ENCODE measurements at regions not wholly inside any gene's neighbourhood (a gene's known extent, or its start where the extent isn't known, plus 50 kb on each side); places are given as distances from the start of the nearest gene placed in this dataset.
"Not testable (repeated sequence)": the region's sequence is repeated elsewhere in the genome, so short reads cannot be mapped to it uniquely, and the experiment has no call there.

- DNase-seq (ENCODE audit: low read depth, low spot score): no peak
Measured at GRCh38 chr10:4397337-4397736, 428.7 kb upstream of the AKR1E2 start.

- DNase-seq (ENCODE audit: low read depth, low spot score): no peak
Measured at GRCh38 chr10:4396401-4397283, 429.4 kb upstream of the AKR1E2 start.

DNA sequence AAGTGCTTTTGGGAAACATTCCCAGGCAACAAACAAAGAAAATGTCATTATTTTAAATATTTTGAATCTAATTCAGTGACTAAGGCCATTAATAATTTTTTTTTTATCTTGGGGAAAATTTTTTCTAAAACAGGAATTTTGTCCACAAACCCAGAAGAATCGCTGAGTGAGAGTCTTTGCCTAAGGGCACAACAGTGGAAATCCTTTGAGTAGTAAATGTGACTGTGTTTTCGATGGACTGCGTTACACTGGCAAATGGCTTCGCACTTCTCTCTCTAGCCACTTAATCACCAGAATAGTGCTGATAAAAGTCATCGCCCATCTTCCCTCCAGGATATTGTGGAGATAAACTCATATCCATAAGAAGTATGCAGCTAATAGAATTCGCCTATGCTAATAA lies 430.3 kb upstream of the AKR1E2 start:
- no peak for DNase-seq (ENCODE audit: low read depth, low spot score)

GRCh38 chr10:4394455-4394854 lies 431.6 kb upstream of the AKR1E2 start:
- DNase-seq (ENCODE audit: low read depth, low spot score): not testable (repeated sequence)

DNA sequence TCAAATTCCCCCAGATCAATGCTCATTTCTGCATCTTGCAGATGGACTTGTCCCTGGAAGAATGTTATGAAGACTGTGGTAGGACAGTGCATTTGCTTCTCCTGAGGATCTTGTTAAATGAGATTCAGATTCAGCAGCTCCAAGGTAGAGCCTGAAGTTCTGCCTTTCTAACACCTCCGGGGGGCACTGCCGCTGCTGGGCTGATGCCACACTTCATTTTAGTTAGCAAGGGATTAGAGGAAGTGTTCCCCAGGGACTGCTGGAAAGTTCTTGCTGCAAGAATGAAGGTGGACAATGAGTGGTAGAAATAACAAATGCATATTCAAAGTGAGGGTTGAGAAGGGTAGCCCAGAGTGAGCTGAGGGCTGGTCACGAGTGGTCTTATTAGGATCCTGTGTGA lies 434.3 kb upstream of the AKR1E2 start:
- DNase-seq (ENCODE audit: low read depth, low spot score): no peak

DNA sequence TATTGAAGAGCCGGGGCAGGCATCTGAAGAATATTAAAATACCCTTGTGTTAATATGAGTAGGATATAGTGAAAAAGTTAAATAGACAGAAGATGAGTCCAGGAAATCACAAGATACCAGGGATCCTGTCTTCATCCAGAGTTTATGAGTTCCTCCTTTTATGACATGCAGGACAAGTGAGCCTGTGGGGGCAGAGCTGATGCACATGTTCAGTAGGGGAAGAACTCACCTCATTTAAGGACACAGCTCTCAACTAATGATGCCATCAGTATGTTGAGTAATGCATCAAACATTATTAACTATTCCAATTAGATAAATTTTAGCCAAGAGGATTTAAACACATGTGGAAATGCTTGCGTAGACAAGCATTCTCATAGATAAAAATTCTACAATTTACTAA lies 435.8 kb upstream of the AKR1E2 start:
- DNase-seq (ENCODE audit: low read depth, low spot score): no peak

DNA sequence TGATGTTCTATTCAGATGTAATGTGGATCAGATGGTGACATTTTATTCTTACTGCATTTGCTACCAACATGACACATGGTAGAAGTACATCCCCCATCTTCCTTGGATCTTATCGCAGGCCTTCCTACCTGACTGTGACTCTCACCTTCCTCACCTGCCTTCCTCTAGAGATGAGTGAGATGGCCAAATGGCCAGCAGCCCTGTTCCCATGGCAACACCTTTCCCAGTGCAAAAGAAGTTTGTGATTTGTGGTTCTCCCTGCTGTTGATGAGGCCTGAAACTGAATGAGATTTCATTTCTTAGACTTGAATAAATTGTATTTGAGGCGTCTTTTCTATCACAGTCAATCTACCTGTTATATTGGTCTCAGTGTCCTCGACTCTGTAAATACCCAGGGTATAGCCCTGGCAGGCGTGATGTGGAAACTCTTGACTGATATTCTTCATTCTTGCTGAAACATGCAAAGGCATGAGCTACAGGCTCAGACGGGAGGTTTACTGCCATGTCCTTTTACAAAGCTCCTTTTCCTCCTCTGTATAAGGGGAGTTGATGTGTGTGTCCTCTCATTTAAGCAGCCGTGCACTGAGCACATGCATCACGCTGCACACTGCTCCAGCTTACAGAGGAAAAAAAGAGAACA lies 440.7 kb upstream of the AKR1E2 start:
- no peak for DNase-seq (ENCODE audit: low read depth, low spot score)

- DNase-seq (ENCODE audit: low read depth, low spot score): peak; percentile 48
Measured at GRCh38 chr10:4384245-4384644, 441.8 kb upstream of the AKR1E2 start.

- peak; percentile 44 for DNase-seq (ENCODE audit: low read depth, low spot score)
Measured at GRCh38 chr10:4383651-4384098, 442.3 kb upstream of the AKR1E2 start.

DNA sequence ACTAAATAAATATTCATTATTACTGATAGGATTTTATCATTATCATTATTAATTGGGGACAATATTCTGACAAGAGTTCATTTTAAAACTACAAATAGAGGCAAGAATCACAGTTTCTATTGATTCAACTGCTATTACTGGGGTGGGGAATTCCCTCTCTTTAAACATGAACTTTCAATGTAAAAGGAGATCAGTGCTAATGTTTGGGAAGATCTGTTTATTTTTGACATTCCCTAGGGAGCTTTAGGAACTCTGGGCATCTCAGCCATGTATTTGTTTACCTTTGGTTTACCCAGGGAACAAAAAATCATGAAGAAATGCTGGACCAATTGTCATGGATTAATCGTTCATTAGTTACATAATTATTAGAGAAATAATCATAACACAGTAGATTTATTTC lies 443.2 kb upstream of the AKR1E2 start:
- DNase-seq (ENCODE audit: low read depth, low spot score): no peak

- no peak for DNase-seq (ENCODE audit: low read depth, low spot score)
Measured at GRCh38 chr10:4373612-4374011, 452.4 kb upstream of the AKR1E2 start.

DNA sequence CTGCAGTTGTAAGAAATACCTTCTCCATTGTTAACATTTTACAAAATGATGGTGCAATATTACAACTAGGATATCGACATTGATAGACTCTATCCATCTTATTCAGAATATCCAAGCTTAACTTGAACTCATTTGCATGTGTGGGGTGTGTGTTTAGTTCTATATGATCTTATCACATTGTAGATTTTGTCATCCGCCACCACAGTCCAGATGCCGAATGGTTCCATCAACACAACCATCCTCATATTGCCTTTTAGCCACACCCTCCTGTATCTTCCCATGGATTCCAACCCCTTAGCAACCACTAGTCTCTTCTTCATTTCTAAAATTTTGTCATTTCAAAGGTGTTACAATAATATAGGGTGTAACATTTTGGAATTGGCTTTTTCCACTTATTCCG lies 452.9 kb upstream of the AKR1E2 start:
- no peak for DNase-seq (ENCODE audit: low read depth, low spot score)

- peak; percentile 77 for DNase-seq (ENCODE audit: low read depth, low spot score)
Measured at GRCh38 chr10:4372601-4373000, 453.4 kb upstream of the AKR1E2 start.

- no peak for DNase-seq (ENCODE audit: low read depth, low spot score)
Measured at GRCh38 chr10:4371691-4372295, 454.2 kb upstream of the AKR1E2 start.

- peak; percentile 61 for DNase-seq (ENCODE audit: low read depth, low spot score)
Measured at GRCh38 chr10:4370376-4370775, 455.6 kb upstream of the AKR1E2 start.

DNA sequence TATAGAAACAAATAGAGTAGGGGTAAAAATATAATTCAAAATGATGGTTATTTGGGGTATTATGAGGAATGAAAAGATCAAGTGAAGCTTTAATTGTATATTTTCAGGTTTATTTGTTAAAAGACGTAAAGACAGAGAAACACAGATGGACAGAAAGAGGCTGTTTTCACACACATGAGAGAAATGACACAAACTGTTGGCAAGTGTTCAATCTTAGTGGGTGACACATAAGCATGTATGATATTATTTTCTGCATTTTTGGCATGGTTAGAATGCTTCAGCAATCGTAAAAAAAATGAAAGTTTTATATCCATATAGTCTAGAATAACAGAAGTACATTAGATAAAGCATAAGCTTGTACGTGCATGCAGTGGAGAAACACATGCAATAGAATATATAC lies 464.4 kb upstream of the AKR1E2 start:
- DNase-seq (ENCODE audit: low read depth, low spot score): no peak

GRCh38 chr10:4359003-4359402 lies 467.0 kb upstream of the AKR1E2 start:
- DNase-seq (ENCODE audit: low read depth, low spot score): peak; percentile 44

GRCh38 chr10:4357911-4358310 lies 468.1 kb upstream of the AKR1E2 start:
- DNase-seq (ENCODE audit: low read depth, low spot score): no peak

GRCh38 chr10:4355350-4355749 lies 470.7 kb upstream of the AKR1E2 start:
- no peak for DNase-seq (ENCODE audit: low read depth, low spot score)

DNA sequence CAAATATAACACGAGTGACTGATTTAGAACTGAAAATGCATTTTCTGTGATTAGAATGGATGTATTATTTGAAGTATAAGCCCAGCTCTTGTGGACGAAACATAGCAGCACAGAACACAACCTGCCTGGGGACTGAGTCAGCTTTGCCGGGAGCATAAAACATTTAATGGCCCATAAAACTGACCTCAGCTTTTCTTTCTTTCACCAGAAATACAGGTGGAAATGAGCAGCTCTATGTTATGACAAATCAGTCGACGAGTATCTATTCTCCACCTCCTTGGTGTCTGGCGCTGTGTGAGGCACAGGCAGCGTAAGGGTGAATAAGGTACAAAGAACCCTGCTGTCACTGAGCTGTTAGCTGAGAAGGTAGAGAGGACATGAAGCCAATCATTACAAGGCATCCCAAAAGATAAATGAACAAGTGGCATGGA lies 471.6 kb upstream of the AKR1E2 start:
- peak; percentile 61 for DNase-seq (ENCODE audit: low read depth, low spot score)

- DNase-seq (ENCODE audit: low read depth, low spot score): peak; percentile 64
Measured at GRCh38 chr10:4353964-4354363, 472.0 kb upstream of the AKR1E2 start.

DNA sequence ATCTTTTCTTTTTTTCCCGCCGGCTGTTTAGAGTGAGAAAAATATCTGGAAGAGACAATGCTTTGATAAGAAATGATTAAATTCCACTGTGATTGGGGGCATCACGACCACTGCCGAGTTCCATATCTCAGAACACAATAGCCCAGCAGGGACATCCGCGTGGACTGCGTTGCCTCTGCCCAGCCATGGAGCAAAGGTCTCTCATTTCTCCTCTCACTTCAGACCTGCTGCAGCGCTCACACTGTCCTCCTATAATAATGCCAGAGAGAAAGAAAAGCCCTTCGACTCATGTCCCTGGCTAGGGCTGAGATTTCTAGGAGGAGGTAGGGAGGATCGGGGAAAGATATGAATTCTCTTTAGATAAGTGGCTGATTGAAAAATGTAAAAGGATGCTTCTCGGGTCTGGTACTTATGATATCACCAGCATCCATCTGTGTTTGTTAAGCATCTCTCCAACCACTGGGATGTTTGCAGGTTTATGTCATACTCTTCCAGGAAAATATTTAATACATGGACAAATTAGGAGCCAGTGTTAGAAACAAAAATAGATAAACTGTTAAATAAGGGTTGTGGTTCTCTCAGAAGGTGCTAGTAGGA lies 472.9 kb upstream of the AKR1E2 start:
- DNase-seq (ENCODE audit: low read depth, low spot score): no peak

All from astrocyte of the hippocampus (primary cell).